C4-2B (cell line): ENCODE measurements at regions not wholly inside any gene's neighbourhood (a gene's known extent, or its start where the extent isn't known, plus 50 kb on each side); places are given as distances from the start of the nearest gene placed in this dataset.

Source experiments
- H3K27ac ChIP-seq: fragments of 450-650 bp; 2 replicates; pipeline ENCODE4 v1.5.1; 2017
- ZFX ChIP-seq: fragments of 450-650 bp; IDR thresholded peaks from 2 replicates; pipeline ENCODE4 v1.6.1; 2017
- TF ChIP-seq, protein P1 (sequence below): fragments of 450-650 bp; conservative IDR thresholded peaks from 2 replicates; pipeline ENCODE4 v1.5.1; 2017; ENCODE audit warnings: mild to moderate bottlenecking

DNA sequence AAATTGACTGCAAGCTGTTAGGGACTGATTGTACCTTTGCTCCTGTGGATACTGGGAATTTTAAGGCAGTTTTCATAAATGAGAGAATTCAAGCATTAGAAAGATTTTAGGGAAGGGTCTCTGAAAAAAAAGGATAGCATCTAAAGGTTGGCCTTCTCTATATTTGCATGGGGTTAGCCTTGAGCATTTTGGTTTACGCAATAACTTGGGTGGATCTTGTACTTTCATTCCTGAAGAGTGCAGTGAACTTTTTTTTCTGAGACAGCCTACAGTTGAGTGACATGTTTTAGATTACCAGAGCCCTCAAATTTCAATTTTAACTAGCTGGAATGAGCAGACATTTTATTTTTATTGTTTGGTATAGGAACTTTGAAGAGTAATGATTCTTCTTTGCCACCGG lies 91.6 kb upstream of the NR3C1 start:
- no peak for TF ChIP-seq ZFX
- TF ChIP-seq, protein P1, sequence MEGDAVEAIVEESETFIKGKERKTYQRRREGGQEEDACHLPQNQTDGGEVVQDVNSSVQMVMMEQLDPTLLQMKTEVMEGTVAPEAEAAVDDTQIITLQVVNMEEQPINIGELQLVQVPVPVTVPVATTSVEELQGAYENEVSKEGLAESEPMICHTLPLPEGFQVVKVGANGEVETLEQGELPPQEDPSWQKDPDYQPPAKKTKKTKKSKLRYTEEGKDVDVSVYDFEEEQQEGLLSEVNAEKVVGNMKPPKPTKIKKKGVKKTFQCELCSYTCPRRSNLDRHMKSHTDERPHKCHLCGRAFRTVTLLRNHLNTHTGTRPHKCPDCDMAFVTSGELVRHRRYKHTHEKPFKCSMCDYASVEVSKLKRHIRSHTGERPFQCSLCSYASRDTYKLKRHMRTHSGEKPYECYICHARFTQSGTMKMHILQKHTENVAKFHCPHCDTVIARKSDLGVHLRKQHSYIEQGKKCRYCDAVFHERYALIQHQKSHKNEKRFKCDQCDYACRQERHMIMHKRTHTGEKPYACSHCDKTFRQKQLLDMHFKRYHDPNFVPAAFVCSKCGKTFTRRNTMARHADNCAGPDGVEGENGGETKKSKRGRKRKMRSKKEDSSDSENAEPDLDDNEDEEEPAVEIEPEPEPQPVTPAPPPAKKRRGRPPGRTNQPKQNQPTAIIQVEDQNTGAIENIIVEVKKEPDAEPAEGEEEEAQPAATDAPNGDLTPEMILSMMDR, result no peak
- H3K27ac ChIP-seq, result no peak overlapping the region

DNA sequence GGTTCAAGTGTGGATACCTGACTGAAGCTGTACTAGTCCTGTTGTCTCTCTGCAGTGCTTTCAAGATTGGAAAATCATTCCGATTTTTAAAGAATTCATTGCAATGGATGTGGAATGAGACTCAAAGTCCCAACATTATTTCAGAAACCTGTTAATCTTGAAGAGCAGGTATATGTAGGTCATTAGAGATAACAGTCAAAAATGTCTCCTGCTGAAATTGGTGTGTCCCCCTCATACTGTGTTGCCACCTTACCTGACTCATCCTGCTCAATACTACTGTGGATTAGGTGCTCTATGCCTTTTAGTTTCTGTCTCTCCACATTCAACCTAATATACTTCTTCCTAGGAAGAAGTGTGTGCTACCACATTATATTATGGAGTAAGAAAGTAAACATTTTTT lies 91.1 kb upstream of the NR3C1 start:
- H3K27ac ChIP-seq, result no peak overlapping the region
- no peak for TF ChIP-seq ZFX
- TF ChIP-seq, protein P1, result no peak

DNA sequence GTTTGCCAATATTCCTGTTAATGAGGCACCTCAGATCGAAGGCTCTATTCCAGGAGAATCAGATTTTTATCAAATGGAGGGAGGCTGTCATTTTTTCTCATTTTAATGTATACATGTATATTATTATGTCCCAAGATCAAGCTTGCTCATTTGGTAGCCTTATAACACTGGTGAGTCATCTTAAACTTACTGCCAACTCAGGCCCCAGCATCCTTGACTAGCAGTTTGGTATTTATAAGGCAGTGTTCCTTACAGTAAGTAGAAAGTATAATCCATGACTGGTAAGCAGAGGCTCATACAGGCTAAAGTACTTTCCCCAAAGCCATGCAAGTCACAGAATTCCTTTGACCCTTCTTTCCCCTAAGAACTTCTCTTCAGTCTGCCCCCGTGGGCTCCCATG lies 90.7 kb upstream of the NR3C1 start:
- no peak overlapping the region for H3K27ac ChIP-seq
- TF ChIP-seq, protein P1, result no peak
- TF ChIP-seq ZFX, result no peak

DNA sequence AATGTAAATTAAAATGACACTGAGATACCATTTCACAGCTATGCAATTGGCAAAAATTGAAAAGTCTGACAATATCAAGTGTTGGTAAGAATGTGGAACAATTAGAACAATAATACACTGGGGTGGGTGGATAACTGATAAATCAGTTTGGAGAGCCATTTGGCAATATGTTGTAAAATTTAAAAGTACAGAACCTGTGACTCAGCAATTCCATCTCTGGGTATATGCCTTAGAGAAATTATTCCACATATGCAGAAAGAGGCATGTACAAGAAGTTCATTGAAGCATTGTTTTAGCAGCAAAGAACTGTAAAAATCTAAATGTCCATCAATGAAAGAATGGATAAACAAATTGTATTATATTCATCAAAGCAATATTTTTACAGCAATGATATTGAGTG lies 89.3 kb upstream of the NR3C1 start:
- TF ChIP-seq ZFX, result no peak
- TF ChIP-seq, protein P1, result no peak
- no peak overlapping the region for H3K27ac ChIP-seq

DNA sequence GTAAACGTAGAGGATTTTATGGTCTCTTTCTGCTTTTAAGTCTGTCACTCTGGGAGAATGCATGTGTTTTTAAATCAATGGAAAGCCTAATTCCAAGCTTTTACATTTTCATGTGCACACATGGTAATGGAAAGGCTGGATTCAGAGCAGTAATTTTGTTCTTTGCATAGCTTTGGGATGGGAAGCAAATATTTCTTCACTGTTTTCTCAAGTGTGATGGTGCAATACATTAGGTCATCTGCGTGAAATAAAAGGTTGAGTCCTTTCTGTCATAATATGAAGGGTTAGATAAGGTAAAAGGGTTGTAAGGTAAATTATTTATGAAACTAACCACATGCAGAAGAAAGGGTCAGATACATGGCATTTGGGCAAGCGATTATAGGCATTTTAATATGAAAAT lies 88.2 kb upstream of the NR3C1 start:
- TF ChIP-seq ZFX, result no peak
- TF ChIP-seq, protein P1, result no peak

DNA sequence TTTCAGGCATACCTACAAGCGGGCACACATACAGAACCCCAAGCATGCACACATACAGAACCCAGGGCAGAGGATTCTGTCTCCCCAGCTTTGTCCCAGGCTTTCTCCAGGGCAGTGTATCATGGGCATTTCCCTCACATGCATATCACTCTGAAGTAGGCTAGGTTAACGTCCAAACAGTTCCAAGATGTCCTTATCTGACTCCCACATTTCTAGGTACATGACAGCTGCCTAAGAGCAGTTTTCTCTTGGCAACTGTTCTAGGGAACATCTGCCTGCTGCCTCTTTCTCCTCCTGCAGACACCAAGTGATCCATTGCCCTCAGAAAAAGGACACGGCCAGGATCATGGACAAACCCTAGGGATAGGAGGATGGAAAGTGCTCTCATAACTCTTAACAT lies 84.9 kb upstream of the NR3C1 start:
- H3K27ac ChIP-seq, result no peak overlapping the region
- TF ChIP-seq ZFX, result no peak
- TF ChIP-seq, protein P1, result no peak

More for the DNA sequence above, 88.2 kb upstream of the NR3C1 start:
- H3K27ac ChIP-seq, result no peak overlapping the region

DNA sequence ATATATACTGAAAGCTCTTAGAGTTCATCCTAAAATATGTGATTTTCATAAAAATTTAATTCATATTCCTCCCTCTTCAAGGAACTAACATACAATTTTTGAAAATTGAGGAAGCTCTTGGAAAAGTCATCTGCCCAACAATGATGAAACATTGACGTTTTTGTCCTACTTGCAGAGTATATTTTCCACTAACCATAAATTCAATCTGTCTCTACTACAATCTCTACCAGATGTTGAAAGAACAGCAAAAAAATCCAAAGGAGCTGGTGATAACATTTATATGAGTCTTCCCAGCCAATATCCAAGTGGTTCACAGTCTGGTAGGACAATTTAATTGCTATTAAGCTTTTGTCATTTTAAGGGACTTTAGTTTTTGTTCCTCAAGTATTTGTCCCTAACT lies 81.1 kb upstream of the NR3C1 start:
- TF ChIP-seq ZFX, result no peak
- TF ChIP-seq, protein P1, result no peak

More for the DNA sequence above, 81.1 kb upstream of the NR3C1 start:
- no peak overlapping the region for H3K27ac ChIP-seq
